B cell (primary cell): ENCODE measurements at regions not wholly inside any gene's neighbourhood (a gene's known extent, or its start where the extent isn't known, plus 50 kb on each side); places are given as distances from the start of the nearest gene placed in this dataset.
"Not testable (repeated sequence)": the region's sequence is repeated elsewhere in the genome, so short reads cannot be mapped to it uniquely, and the experiment has no call there.

Experiments used
- CTCF ChIP-seq: fragments of 200-600 bp; IDR thresholded peaks from one replicate; pipeline ENCODE4 v1.8.0; 2022; ENCODE audit warnings: antibody characterized with exemption, mild to moderate bottlenecking
- EZH2 ChIP-seq: IDR thresholded peaks from 2 replicates; pipeline ENCODE4 v1.6.1; 2012; ENCODE audit warnings: borderline replicate concordance, low read depth, mild to moderate bottlenecking, moderate library complexity, low read length; ENCODE audit not compliant: insufficient read depth, poor library complexity, severe bottlenecking

GRCh38 chr3:22024638-22025037 lies 273.6 kb upstream of the ZNF385D start:
- TF ChIP-seq CTCF, EZH2: not testable (repeated sequence)
